GM18858 (cell line): ENCODE measurements at regions not wholly inside any gene's neighbourhood (a gene's known extent, or its start where the extent isn't known, plus 50 kb on each side); places are given as distances from the start of the nearest gene placed in this dataset.

Experiments used
- ATAC-seq: cut with Tn5 transposase; IDR thresholded peaks from one replicate; pipeline ENCODE4 v1.9.1; 2021; ENCODE audit not compliant: unreplicated experiment

DNA sequence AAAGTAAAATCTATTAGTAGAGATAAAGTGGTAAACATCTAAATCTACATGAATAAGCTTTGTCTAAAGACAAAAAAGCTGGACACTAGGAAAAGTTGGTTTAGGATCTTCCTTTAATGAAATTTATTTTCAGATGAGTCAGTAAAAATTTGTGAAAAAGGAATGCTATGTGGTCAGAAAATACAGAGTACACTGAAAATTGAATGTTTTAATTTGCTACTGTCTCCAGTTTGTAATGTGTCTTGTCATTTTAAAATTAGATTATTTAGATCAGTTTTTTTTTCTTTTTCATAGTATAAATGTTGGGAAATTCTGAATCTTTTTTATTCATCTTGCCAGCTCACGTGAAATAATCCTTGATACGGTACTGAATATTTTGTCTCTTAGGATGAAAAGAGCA lies 56.9 kb downstream of the SLITRK6 start:
- no peak for ATAC-seq

DNA sequence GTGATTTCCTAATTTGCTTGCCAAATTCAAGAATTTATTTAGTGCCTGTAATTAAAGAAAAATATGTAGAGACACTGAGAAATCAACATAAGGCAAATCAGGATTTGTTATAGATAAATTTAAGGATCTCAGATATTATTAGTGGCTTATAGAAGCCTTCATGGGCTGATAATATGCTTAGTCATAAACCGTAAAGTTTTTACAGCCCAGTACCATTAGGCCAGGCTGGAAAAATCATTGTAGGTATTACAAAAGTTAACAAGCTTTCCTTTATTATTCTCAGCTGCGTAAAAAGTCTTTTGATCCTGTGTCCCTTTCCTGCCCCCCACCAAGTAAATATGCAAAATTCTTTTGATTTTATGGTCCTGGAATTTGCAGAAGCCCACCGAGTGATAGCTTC lies 58.2 kb downstream of the SLITRK6 start:
- ATAC-seq, result no peak

DNA sequence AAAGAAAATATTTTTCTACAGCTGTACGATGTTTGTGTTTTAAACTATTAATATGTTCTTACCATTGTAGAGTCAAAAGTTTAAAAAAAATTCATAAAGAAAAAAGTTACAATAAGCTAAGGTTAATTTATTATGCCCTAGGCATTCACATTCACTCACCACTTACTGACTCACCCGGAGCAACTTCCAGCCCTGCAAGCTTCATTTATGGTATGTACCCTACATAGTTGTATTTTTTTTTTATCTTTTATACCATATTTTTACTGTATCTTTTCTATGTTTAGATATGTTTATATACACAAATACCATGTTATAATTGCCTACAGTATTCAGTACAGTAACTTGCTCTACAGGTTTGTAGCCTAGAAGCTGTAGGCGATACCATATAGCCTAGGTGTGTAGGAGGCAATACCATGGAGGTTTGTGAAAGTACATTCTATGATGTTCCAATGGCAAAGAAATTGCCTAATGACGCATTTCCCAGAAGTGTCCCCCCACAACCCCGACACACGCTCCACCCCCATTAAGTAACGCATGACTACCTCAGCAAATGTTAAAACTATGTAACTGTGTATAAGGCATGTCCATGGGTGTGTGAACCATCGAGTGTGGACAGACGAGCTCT lies 60.4 kb downstream of the SLITRK6 start:
- ATAC-seq, result no peak

DNA sequence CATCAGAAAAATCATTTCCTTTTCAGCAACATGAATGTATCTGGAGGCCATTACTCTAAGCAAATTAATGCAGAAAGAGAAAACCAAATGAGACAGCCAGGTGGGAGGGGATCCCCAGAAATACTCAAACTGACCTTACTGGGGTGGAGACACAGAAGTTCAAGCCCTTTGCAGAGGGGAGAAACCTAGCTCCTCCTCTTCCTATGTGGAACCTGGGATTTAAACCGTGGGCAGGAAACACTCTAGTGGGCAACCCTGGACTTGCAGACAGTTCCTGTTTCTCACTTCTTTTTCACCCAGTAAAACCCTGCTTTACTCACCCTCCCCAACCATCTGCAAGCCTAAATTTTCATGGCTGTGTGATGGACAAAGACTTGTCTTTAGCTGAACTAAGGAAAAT lies 61.3 kb downstream of the SLITRK6 start:
- no peak for ATAC-seq

DNA sequence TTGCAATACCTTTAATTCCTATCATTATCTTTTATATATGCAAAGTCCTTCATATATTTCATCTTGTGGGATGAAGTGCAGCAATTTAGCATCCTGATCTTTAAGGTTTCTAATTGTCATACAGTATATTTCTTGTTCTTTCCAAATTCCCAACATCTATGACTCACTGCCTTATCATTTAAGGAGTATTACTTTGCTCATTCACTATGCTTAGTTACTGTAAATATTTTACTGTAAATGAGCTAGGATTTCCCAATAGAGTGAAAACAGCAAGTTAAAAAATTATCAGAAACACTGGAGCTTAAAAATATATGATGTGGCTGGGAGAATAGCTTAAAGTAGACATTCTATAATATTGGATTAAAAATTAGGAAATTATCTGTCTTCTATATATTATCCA lies 69.9 kb downstream of the SLITRK6 start:
- ATAC-seq, result no peak

DNA sequence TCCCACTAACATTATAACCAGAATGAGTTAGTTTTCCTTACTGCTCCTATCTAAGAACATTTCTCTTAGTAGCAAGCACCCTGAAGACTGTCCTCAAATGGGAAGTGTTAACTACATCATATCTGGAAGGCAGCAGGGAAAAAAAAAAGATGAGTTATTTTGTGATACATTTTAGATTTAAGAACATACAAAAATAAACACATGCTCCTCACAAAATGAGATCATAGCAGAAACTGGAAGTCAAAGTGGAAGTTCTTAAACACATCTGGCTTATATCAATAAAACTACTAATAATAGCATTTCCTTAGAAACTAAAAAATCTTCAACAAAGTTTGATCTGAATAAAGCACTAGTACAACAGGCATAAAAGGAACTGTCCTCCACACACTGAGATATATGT lies 70.4 kb downstream of the SLITRK6 start:
- no peak for ATAC-seq

DNA sequence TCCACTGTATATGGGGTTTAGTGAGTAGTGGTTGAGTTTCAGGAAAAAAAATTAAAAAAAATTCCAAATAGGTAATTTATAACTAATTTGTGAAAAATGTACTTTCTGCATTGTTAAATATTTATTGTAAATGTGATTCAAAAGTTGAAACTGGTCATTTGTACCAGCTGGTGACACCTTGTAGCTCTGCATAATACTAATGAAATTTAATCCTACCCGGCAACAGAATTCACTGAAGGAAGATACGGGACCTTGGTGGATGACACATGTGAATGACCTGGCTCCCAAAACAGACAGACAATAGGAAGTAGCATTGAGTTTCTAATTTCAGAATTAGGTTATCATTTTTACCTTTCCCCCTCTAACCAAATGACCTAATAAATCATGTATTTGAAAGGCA lies 73.8 kb downstream of the SLITRK6 start:
- ATAC-seq, result no peak

DNA sequence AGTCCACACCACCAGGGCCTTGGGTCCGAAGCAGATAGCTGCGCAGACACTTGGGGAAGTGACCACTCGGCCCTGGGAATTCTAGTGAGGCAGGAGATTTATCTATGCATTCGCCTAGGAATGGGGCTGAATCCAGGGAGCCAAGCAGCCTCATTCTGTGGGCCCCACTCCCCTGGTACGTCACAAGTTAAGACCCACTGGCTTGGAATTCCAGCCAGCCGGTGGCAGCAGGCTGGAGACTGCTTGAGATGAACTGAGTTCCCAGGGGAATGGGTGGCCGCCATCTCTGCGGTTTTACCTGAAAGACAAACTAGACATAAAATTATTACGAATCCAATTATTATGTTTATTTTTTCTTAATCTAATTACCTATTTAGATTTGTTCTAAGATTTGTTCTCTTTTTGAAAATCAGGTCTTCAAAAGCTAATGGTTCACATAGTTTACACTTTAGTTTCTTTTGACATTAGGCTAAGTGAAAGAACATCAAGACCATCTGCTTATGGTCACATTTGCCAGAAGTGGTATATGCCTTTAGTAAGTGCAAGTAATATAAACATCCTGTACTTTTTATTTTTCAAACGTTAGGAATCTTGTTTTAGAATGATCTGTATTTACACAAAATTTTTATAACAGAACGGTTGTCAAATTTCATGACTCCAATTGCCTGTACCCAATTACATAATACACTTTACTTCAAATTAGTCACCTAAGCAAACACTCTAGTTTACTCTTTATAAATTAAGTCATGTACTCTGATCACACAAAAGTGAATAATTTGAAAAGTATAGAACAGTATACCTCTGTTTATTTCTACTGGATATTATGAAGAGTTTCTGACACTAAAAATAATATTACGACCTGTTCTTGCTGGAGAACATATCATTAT lies 74.4 kb downstream of the SLITRK6 start:
- ATAC-seq, result no peak

DNA sequence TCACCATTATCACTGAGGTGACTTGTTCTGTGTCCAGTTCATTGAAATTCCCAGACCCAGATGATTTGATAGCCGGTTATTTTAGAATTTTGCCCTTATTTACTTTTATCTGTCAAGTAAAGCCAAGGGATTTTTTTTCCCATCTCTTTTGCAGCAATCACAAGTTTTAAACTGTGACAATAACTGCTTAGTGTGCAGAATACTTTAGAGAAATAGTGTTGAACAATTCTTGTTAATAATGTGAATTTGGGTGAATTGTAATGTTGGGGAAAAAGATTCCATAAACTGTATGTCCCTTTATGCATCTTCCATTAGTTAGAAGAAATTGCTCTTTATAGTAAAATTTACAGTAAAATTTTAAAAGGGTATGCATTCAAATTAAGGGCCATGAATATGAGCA lies 79.5 kb downstream of the SLITRK6 start:
- ATAC-seq, result no peak

DNA sequence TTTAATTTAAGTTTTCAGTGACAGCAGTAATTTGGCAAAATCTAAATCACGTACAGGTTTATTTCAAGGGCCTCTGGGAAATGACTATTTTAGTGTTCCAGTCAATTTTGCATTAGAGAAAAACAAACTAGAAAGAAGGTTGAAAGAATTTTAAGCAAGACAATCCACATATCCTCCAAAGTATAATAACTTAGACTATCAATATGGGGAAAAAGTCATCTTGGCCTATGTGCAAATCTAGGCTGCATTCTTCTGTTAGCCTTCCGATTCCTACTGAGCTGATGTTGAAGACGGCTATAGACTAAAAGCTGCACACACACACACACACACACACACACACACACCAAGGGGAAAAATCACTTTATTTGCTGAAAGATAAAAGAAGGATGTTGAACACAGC lies 81.3 kb downstream of the SLITRK6 start:
- no peak for ATAC-seq

DNA sequence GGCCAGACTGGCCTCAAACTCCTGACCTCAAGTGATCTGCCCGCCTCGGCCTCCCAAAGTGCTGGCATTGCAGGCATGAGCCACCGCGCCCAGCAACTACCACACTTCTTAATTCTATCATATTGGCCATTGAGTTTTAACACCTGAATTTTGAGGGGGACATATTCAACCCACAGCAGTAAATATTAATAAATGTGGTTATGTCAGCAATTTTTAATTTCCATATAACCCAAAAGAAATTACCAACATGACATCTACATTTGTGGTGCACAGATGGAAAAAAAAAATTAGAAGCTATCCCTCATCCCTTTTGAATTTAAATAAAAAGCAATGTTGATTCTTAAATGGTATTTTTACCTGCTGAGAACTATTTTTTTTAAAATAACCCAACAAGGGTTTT lies 88.7 kb downstream of the SLITRK6 start:
- no peak for ATAC-seq

DNA sequence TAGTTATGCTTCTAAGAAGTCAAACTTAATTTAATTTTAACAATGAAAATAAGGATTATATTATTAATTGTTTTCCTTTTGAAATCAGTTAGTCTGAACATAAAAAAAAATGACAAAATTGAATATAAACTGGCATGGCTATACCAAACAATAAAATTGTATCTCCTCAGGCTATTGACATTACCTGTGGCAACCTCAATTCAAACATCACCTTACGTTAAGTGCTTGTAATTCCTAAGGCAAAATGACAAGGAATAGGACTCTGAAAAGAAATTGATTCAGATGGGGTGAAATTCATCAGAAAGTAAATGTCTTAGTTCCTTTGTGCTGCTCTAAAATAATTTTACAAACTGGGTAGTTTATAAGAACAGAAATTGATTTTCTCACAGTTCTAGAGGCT lies 89.5 kb downstream of the SLITRK6 start:
- no peak for ATAC-seq

DNA sequence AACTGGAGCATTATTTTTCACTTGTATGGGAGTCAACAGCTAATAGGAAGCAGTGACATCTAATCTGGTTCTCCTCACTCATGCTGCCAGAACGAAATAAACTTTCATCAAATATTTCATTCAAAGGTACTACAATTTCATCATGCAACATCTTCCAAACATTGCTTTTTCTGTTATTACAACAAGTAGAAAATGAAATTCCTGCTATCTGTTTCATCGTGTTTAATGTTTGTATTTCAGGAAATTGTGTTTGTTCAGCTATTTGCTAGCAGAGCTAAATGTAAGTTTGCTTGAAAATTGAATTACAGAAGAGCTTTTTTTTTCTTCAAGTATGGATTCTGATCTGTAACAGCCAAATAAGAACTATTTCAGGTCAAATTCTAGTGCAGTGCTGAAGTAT lies 90.1 kb downstream of the SLITRK6 start:
- no peak for ATAC-seq

DNA sequence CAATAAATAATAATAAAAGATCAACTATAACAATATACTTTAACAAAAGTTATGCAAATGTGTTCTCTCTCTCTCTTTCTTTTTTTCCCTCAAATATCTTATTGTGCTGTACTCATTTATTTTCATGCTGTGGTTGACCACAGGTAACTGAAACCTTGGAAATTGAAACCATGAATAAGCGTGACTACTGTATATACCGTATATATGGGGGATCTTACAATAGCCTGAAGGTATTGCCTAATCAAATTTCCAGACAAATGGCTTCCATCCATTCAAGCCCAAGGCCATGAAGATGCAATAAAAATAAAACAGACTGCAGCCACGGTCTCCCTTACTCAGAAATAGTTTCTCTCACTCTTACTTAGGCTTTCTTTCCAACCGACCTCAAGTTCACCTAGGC lies 98.3 kb downstream of the SLITRK6 start:
- ATAC-seq, result no peak

DNA sequence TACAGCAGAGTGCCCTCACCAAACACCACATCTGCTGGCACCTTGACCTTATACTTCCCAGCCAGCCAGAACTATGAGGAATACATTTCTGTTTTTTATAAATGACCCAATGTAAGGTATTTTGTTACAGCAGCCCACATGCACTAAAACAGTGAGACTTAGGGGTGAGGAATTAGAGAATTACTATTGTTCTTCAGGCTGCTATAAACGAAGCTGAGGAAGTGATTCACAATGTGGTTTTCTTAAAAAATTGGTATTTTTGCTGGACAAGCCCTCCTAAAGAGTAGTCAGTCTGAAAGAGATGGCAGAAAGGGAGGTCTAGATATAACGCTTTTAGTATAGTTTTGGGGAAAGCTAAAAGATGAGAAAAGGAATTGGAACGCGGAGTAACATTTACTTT lies 101.0 kb downstream of the SLITRK6 start:
- ATAC-seq, result no peak

DNA sequence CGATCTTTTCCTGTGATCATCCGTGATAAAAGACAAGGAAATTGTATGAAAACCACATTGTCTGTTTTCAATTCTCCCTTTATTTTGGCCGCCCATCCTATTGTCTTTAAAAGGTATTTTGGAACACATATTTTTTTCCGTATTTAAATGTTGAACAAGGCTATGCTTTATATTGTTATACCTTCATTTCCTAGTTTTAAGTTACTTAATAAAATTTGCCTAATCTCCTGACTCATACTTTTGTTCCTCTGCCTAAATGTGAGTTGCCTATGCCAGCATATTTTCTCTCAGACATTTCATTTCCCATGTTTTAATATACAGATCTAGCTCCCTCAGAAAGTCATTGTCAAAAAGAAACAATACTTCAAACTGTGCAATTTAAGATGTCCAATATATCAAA lies 104.2 kb downstream of the SLITRK6 start:
- no peak for ATAC-seq

DNA sequence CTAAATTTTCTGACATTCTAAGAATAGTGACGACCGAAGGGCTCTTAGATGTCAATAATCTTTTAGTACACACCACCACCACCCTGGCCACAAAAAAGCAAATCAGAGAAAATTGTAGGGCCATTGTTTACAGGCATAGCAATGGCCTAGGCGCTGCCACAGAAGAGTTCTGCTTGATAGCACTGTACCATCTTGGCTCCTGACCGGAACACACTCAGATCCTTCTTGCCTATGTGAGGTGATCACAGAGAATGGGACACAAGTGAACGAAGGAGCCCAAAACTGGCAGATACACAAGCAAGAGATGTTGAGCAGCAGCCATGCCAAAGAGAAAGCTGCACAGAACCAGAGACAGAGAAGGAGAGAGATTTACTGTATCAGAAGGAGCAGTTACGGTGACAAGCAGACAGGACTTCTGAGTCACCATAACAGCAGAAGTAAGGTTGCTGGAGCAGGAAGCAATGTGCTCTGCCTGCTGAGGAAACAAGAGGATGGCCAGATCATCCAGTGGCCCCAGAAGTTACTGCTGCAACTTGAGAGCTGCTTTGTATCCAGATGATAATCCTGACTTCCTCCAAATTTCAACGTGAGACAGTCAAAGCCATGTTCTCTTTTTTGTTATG lies 105.2 kb downstream of the SLITRK6 start:
- no peak for ATAC-seq

DNA sequence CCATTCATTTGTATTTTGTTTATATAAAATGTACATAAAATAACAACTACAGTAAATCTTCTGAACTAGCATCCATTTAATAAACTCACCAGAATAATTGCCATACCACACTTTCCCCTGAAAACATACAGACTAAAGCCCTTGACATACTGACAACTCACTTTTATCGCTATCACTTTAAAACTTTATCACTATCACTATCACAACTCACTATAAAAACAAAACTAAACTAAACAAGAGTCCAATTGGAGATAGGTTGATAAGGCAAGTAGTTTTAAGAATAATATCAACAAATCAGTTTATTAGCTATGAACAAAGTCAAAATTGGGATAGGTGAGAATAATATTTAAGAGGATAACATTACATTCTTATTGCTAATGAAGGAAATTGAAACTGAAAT lies 108.9 kb downstream of the SLITRK6 start:
- no peak for ATAC-seq

DNA sequence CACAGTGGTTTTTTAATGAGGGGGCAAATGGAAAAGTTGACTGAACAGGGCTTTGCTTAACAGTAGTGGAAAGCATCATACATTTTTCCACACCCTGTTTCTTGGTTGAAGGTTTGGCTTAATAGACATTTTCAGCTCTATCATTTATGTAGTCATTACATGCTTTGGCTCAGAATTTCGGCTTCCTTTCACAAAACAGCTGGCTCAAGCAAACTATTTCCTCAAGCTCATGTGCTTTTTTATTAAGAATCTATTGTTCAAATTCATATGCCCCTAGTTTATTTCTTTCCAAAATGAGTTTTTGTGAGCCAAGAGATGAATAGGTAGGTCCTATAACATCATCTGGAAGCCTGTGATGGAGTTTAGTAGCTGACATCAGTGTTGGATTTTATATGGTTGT lies 113.8 kb downstream of the SLITRK6 start:
- no peak for ATAC-seq

DNA sequence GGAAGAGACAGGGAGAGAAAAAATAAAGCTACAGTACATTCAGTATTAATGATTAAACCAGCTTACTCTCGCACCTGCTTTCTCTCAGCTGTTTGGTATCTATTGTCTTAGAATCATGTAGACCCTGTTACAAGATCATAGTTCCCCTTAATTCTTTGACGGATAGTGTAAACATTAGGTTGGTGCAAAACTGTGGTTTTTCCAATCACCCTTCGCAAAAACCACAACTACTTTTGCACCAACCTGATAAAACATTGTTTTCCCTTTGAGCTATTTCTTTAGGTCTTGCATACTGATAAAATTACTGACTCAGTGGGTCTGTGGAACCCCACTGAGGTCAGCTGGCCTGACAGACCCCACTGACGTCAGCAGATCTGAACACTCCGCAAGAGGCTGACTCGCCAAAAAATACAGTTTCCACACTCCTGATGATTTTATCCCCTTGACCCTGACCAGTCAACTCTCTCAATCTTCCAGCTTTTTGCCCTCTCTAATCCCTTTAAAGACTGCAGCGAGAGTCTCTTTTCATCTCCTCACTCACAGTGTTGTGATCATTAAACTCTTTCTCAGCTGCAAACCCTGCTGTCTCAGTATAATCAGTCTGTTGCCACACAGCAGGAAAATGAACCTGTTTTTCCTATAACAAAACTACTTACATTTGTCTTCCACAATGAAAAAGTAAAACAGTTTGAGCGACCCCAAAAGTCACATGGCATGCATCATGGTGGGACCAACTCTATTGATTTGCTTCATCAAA lies 123.9 kb downstream of the SLITRK6 start:
- ATAC-seq, result no peak

DNA sequence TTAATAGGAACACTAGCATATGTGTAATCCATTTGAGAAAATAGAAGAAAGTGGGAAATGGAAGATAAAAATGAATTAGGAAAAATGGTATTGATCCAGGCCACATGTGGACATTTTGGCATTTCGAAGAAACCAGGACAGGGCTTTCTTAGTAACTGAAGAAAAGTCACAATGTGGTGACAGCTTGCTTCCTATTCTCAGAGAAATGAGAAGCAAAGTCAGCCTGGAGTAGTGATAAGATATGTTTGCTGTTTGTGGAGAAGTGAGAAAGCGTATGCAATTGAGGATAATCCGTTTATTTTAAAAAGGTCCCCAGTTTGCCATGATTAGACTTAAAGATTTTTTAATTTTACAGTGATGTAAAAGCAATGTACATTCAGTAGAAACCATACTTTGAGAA lies 127.9 kb downstream of the SLITRK6 start:
- no peak for ATAC-seq

DNA sequence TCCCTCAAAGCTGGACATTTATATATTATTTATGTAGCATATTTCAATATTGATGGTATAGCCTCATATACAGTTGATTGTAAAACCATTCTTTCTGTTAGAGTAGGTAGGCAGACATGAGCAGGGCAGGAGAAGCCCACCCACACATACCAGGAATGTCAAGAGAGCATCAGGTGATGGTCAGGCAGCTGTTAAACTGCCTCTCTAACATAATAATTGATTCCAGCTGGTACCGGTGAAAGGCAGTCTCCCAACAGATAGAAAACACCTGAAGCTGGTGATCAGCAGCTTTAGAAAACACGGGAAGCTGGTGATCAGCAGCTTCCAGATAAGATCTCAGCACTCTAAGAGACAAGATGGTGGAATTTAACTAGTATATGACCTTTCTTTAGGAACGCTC lies 132.9 kb downstream of the SLITRK6 start:
- no peak for ATAC-seq
